Stimulated activated CD4-positive, alpha-beta T cell treated with anti-CD3 and anti-CD28 coated beads, Interleukin-12 subunit alpha, Interleukin-12 subunit beta, amount 100 ng/mL, for 4 hours (primary cell): ENCODE measurements at regions not wholly inside any gene's neighbourhood (a gene's known extent, or its start where the extent isn't known, plus 50 kb on each side); places are given as distances from the start of the nearest gene placed in this dataset.
"Not testable (repeated sequence)": the region's sequence is repeated elsewhere in the genome, so short reads cannot be mapped to it uniquely, and the experiment has no call there.

ENCODE experiments used
- DNase-seq: peaks from one replicate; pipeline ENCODE4 v3.0.0-alpha.2; 2020

DNA sequence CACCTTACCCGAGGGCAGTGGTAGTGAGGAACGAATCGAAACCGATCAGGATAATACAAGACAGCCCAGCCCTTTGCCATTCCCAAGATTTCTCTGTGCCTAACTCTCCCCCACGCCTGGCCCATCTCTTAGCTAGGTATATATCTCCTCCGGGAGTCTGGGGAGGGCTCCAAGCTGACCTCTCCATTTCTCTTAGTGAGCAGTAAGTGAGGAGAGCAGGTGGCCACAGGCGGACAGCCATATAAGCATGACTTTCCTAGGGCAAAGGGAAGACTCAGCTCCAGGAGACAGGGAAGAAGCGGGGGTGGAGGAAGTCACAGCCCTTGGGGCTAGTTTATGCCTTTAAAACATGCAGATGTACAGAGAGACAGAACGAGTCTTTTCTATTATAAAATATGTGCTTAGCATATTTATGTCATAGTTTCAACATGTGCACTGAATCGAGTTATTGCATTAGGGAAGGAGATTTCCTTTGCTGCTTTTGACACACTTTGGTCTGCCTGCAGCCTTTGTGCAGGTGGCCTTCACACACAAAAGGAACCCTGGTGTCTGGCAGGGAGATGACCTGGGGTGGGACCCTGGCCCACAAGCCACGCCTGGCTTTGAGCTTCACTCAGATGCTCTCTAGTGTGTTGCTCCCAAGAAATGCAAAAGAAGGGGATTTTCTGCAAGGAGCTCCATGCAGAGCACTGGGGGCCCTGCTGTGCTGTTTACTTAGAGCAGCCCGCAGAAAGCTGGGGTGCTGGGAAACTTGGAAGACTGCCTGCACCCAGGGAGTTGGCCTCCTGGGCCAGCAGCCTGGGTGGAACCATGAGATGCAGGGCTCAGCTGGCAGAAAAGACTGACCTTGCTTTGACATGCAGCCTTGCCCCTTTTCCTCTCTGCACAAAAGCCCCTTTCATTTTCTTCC, 613.3 kb downstream of the BCOR start:
- no peak for DNase-seq

DNA sequence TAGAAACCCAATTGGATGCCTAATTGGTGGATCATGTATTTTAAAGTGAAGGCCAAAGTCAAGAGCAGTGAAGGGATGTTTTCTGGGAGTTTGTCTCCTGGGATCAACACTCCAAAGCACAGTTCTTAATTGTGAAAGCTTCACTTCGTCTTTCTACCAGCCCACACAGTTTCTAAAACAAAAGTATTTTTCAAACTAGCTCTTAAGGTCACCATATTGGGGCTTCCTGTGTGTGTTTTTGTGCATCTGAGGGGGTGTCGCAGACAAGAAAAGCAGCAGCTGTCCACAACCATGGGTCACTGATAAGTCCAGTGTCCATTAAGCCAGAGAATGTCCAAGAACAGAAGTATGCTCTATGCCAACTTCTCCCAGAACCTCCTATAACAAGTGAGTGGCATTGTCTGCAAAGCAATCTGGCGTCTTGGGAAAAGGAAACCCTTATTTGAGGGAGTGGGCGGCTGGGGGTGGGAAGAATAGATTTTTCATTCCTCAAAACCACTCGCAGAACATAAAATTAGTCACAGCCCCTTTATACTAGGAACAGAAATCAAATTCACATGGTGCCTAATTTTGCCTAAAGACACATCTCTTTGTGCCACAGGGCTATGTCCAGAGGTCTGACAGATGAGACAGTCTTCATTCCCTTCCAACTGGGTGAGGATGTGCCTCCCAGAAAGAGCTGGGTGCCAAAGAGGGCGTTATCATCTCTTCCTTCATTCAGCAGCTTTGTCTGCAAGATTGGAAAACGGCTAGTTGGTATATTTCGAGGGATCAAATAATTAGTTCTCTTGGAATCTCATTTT, 610.4 kb downstream of the BCOR start:
- DNase-seq, result no peak

DNA sequence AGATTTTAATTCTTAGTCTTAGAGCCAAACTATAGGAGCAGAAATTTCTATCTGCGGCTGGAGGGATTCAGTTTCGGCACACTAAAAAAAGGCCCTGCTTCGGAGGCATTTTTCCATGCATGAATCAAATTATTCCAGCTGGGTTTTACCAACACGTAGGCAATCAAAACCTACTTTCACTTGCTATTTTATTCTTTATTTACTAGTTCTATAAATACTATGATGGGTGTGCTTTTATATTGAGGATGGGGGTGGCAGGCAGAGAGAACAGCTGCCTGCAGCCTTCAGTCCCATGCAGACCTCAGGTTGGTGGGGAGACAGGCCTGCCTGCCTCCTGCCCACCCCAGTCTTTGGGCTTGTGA, 609.8 kb downstream of the BCOR start:
- no peak for DNase-seq

DNA sequence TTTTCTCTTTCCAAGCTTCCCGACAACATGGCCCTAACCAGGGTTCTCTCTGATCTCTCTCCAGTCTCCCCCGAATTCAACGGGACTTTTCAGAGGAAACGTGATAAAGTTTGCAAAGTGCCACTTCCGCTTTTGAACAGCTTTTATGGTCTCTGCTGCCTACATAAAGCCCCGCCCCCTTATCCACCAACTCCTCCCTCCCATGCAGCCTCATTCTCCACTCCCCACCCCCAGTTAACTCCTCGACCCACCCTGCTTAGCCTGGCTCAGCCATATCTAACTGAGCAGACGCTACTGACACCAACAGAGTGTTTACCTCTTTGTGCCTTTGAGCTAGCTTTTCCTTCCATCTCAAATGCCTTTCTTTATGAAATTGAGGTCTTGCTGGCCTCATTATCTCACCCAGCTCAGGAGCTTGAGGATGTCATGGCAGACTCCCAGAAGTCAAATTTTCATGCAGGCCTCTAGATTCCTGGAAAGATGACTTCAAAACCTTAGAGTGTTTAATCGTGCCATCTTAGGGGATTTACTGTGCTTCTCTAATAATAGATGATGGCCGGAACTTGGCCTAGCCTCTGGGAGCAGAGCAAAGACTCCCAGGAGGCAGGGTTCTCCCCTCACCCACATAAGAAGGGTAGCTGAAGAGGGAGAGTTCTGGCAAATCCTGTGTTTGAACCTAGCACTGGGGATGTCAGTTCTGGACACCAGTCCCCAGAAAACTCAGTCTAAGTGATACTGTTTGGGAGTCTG, 606.0 kb downstream of the BCOR start:
- DNase-seq, result peak; percentile 42

DNA sequence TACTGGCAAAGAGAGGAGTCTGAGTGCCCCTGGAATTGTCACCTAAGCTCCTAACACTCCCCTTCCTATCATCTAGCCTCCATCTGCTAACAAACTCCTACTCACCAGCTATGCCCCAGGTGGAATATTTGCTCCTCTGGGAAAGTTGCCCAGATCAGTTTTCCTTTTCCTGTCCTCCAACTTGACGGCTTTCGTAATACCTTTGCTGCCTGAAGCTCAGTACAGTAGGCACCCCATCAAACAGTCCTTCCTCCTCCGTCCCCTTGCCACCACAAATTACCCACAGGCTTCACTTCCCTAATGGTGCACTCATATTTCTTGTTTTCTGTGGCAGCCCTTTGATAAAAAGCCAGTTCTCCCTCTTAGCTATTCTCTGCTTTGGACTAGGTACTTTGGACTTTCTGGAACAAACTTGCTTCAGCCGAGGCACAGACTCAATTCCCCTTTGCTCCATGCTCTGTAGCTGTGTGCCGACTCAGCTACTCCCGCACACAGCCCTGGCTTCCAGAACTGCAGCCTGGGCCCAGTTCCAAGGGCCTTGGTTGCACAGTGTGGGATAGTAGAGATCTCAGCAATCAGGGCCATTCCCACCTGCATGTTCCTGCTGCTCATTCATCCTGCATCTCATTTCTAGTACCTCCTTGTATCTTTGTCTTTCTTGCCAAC, 605.1 kb downstream of the BCOR start:
- no peak for DNase-seq

DNA sequence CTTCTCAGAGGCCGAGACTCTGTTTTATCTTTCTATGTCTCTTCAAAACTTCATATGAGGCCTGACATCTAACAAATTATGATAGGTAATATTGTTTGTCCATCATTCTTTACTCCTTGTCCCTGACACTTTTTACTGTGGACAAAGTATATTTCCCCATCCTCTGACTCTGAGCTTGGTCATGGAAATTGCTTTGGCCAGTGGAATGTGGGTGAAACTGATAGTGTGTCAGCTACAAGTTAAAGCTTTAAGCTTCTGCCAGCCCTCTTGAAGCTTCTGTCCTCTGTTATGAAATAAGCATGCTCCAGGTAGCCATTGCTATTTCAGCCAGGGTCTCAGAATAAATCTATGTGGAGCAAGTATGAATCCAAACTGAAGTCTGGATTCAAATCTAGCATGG, 604.6 kb downstream of the BCOR start:
- DNase-seq, result no peak

DNA sequence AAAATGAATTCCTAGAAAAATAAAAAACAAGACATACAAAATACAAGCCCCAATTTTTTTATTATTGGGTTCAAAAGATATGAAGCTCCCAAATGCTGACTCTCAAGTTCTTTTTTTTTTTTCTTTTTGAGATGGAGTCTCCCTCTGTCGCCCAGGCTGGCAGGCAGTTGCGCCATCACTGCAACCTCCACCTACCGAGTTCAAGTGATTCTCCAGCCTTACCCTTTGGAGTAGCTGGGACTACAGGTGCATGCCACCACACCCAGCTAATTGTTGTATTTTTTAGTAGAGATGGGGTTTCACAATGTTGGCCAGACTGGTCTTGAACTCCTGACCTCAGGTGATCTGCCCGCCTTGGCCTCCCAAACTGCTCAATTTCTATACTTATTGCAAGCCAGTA, 600.6 kb downstream of the BCOR start:
- not testable (repeated sequence) for DNase-seq

DNA sequence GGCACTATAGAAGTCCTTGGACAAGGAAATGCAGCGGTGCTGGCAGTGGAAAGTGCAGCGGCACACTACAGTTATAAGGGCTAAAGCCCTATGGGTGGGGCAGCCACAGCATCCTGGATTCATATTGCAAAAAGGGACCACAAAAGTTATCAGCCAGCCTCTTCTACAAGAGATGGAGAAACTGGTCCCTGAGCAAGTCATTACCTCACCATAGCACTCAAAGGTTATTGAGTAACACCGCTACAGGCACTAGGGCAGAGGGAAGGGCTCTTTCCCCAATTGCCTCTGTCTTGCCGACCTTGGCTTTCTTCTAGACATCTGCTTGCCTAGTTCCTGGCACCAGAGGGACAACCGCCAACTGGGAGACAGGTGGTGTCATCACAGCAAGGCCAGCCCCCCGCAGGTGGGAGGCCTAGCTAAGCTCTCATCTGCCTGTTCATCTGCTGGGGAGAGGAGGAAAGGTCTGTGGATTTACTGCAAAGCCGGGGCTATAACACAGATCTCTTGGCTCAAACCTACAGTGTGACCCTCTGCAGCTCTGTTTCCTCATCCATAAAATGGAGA, 600.0 kb downstream of the BCOR start:
- no peak for DNase-seq

DNA sequence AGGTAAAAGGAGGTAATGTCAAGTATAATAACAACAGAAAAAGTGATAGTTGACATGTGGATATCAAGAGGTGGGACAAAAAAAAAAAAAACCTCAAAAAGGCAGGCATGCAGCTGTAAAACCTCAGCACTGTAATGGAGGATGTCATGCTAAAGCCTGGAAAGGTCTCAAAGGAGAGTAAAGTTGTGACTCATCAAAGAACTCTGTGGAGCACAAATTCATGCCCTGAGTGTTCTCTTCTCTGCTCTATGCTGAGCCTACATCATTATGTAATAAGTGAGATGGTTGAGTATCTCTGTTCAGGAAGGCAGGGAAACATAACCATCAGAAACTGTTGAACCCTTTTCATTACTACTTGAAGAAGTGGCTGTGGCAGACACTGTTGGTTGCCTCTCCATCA, 597.8 kb downstream of the BCOR start:
- no peak for DNase-seq

DNA sequence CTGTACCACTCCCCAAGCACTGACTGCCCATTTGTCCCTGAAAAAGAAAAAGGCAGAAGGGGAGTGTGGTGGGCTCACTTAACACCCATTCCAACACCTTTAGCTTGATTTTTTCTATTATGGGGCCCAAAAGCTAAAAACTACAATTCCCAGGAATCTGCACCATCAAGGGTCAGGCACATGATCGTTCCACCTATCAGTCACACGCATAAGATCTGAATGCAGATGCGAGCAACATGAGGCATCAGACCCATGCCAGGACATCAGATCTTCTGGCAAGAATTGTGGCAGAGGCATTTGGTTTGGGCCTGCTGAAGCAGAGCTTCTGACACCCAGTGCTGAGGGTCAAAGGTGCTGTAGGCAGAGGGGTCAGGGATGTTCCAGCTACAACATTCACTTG, 595.9 kb downstream of the BCOR start:
- no peak for DNase-seq

DNA sequence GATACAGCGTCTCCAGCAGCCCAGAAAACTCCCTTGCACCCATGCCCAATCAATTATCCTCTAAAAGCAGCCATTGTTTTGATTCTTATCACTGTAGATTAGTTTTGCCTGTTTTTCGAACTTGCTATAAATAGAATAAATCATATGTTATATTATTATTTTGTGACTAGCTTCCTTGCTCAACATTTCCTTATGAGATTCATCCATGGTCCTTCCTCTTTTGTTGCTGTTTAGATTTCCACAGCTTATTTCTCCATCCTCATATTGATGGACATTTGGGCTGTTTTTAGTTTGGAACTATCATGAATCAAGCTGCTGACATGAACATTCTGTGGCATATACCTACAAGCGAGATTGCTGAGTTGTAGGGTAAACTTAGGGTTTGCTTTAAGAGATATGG, 595.3 kb downstream of the BCOR start:
- no peak for DNase-seq

DNA sequence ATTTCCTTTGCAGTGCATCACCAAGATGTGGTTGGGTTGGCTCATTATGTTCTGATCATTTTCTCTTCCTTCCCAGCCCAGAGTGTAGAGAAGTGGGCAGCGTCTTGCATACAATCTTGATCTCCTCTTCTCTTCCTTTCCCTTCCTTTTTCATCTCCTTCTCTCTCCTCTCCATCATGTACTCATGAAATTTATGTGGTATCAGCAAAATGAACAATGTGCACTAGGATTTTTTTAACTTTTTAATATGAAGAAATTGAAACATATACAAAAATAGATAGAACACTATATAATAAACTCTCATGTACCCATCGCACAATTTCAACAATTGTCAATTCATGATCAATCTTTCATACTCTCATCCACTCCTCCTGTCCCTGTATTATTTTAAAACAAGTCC, 593.5 kb downstream of the BCOR start:
- DNase-seq, result no peak

DNA sequence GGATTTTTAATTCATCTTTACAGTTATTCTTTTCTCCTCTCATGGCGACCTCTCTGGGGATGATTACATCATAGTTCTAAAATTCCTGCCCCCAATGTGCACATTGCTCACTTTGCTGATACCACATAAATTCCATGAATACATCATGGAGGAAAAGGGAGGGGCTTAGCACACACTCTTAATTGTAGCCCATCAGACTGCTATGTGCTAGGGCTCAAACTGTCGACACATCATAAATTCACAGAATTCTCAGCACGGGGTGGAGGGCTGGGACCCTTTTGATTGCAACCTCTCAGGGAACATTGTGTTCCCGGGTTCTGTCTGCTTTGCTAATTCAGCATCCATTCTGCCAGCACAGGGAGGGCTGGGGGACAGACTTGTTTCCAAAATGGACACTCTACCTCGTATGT, 592.9 kb downstream of the BCOR start:
- no peak for DNase-seq

DNA sequence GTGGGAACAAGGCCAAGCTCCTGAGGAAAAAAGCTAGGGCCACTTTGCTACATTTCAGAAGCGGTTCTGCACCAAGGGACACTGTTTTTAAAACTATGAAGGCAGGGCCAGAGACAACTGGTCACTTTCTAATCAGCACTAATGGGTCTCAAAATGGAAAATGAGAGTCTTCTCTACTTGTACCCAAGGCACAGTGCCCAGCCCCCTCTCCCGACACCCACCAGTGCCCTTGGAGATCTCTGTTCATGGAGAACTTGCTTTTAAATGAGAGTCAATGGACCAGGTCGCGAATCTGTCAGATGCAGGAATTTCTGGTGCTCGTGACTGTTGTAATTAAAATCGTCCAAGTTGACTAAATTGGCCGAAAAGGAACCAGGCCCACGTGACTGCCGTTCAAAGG, 591.6 kb downstream of the BCOR start:
- DNase-seq, result no peak

DNA sequence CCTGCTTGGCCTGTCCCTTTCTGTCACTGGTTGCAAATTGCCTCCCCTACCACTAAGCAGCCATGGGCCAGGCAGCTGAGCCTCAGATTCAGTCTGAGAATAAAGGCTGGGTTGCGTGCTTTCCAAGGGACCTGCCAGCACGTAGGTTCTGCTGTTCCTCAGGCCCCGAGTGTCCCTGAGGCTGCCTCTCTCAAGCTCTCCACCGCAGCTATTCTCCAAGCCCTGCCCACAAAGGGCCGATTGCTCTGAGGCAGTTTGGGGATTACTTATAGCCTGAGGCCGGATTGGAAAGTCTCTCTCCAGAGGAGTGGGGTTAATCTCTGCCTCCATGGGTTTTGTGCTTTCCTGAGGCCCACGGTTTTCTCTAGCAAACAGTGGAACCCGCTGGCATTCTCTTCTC, 590.7 kb downstream of the BCOR start:
- no peak for DNase-seq

DNA sequence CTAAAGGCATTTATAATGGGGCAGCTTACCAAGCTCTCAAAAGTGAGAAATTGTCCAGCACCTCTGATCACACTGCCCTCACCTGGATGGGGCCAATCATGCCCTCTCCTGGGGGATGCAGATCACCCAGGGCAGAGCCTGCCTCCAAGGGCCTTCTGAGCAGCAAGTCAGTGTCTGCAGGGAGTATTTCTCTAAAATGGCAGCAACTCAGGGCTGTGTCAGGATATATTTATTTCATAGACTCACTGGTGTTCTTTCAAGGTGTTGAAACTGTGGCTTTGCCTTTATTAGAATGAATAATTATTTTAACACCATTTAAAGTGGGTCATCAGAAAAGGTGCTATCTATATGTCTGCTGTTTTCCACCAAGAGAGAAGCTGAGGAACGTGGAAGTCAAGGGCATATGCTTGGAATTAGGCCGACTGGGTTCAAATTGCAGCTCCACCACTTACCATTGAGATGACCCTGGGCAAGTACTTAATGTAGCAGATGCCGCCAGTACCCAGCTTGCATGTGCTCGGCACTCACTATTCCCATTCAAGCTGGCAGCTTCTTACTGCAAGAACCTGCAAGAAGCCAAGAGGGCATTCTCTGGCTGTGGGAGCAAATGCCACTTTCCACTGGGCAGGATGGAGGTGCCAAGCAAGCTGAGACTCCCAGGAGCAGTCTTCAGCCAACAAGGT, 590.0 kb downstream of the BCOR start:
- DNase-seq, result no peak

DNA sequence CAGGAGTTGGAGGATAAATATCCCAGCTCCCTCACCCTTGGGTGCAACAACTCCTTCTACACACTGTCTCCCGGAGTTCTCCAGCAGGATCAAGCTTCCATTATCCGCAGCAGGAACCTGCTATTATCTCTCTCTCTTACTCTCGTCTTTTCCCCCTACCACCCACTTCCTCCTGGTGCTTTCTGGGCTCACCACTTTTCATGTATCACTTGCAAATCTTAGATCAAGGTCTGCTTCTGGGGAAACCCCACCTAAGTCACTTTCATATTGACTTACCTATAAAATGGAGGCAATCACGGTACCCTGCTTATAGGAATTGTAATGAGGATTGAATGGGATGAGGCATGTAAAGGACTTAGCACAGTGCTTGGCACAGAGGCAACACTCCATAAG, 589.5 kb downstream of the BCOR start:
- no peak for DNase-seq

DNA sequence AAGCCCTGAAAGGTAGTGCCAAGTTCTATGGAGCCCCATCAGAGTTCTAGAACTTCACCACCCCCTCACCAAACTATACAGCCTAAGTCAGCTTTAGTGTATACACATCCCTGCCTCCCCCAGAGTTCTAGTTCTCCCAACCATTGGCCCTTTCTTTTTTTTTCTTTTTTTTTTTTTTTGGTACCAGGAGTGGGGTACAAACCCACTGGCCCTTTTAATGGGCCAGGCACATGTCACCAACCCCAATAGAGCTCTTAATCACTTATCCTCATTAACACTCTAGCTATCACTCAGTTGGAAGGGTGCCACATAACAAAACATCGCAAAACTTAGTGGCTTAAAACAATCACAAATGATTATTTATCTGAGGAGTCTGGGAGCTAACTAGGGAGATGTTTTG, 588.6 kb downstream of the BCOR start:
- DNase-seq, result no peak

DNA sequence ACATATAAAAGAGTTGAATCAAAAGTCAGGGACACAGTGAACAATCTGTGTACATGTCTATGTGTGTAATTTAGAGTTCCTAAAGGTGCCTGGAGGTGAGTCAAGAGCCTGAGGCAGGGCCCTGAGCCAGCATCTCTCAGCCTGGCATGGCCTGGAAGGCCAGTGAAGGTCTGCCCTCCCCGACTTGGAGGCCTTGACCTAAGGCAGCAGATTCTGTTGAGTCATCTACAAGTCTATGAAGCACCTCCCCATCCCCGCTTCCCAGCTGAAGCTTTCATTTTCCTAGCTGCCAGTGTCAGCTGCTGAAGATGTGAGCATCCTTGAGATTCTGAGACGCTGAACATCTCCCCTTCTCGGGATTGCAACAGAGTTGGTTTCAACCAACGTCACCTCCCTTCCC, 583.9 kb downstream of the BCOR start:
- DNase-seq, result no peak

DNA sequence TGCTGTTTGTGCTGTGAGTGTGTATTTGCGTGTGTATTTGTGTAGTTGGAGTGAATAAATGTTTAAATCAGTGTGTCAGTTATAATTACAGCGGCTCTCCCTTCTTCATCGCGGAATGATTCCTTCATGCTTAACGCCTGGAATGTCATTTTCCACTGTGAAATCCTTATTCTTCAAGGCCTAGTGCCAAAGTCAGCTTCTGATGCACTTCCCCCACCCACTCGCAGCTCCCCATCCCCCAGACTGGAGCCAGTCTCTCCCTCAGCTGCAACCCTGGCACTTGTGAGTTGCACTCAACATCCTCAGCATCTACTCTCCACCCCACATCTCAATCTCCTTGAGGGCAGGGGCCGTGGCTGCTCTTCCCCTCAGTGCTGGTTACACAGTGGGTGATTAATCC, 583.0 kb downstream of the BCOR start:
- DNase-seq, result no peak

DNA sequence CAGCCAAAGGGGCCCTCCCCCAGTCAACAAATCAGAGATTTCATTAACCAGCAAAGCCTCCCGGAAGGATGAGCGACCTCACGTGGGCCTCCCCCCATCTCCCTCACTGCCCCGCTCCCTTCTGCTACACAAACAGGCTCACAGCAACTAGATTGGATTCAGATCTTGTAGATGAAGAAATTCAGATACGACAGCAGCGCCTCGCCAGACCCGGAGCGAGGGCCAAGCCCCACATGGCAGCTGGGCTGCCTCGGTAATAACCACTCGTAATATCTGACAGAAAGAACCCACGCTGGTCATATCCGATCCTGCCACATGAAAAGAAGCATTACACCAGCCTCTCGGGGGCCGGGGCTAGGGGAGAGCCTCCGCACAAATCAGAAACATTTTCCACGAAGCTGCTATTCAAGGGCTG, 581.3 kb downstream of the BCOR start:
- no peak for DNase-seq

DNA sequence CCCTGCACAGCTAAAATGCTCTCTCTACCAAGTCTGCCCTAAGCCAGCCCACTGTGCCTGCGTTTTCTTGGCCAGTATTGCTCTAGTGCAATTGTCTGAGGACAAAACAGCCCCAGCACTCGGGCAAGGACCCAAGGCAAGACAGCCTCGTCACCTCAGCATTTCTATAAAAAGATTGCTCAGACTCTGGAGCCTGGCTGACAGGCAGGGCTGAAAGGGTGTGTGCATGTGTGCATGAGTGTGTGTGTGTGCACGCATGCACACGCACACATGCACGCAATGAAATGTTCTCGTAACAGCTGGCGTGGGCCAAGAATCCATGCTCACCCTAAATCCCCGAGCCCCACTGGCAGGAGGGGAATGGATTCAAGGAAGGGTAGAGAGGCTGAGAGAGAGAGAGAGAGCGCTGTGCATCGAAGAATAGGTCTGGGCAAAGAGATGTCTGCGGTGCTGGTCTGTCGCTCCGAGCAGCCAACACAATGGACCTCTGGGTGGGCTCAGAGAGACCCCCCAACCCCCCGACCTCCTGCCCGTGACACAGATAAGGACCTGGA, 579.2 kb downstream of the BCOR start:
- no peak for DNase-seq
